ENCODE measurements at regions not wholly inside any gene's neighbourhood (a gene's known extent, or its start where the extent isn't known, plus 50 kb on each side); places are given as distances from the start of the nearest gene placed in this dataset.

GRCh38 chr4:133775469-133775868, 426.1 kb downstream of the PABPC4L start:
- WGBS (ENCODE audit: extremely low coverage, insufficient coverage, insufficient read length), result no CpG with 5 or more reads among the region's 1 CpG
- Histone ChIP-seq H3K36me3 (ENCODE audit: control insufficient read depth in 1 of 2, insufficient read depth in 2 of 2, low read length in 2 of 2) (no peaks in the 10 kb centered on the region), H2AK5ac (ENCODE audit: low read length) (no peak overlapping the region), H2BK120ac (ENCODE audit: insufficient read depth, low read length, poor library complexity) (no peak overlapping the region), H3K4me2 (ENCODE audit: low read length) (no peak overlapping the region), H2BK12ac (ENCODE audit: low read length) (no peak overlapping the region), H4K12ac (ENCODE audit: low read depth, low read length) (no peak overlapping the region), H3K79me2 (ENCODE audit: control insufficient read depth, insufficient read depth, low read length, poor library complexity) (no peaks in the 10 kb centered on the region), H3K9ac (ENCODE audit: low read length) (no peak overlapping the region), H2BK5ac (ENCODE audit: low read depth, low read length, poor library complexity) (no peak overlapping the region), H3K27ac (ENCODE audit: low read depth, low read length) (no peak overlapping the region), H3K9me3 (ENCODE audit: insufficient read depth, low read depth, low read length) (peaks cover 5% of the 10 kb centered on the region), H3K4me1 (ENCODE audit: control insufficient read depth in 1 of 2, insufficient read depth in 2 of 2, low read length in 2 of 2) (no peaks in the 10 kb centered on the region), H4K91ac (ENCODE audit: low read depth, low read length) (no peak overlapping the region), H2AFZ (ENCODE audit: insufficient read depth, low read length, poor library complexity) (no peak overlapping the region), H3K27me3 (ENCODE audit: insufficient read depth, low read length) (no peaks in the 10 kb centered on the region), H3K4me3 (ENCODE audit: low read depth, low read length) (no peak overlapping the region), H4K8ac (ENCODE audit: low read depth, low read length) (no peak overlapping the region), H3K23ac (ENCODE audit: low read length) (no peak overlapping the region), H3K14ac (ENCODE audit: low read length) (no peak overlapping the region), H3K4ac (ENCODE audit: low read depth, low read length) (no peak overlapping the region), H3K79me1 (ENCODE audit: low read length) (no peaks in the 10 kb centered on the region), H3K18ac (ENCODE audit: low read length) (no peak overlapping the region)
- DNase-seq, result no peak

DNA sequence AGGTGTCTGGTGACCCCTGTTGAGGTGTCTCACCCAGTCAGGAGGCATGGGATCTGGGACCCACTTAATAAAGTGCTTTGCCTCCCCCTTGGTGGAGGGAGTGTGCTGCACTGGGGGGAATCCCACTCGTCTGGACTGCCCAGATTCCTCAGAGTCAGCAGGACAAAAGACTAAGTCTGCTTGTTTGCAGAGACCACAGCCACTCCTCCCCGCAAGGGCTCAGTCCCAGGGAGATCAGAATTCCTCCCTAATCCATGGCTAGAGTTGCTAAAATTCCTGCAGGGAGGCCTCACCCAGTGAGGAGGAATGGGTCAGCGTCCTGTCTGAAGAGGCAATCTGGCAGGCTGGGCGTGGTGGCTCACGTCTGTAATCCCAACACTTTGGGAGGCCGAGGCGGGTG, 442.2 kb downstream of the PABPC4L start:
- Histone ChIP-seq H3K4ac (ENCODE audit: low read depth, low read length) (no peak overlapping the region), H3K27ac (ENCODE audit: low read depth, low read length) (no peak overlapping the region), H4K12ac (ENCODE audit: low read depth, low read length) (no peak overlapping the region), H3K27me3 (ENCODE audit: insufficient read depth, low read length) (no peaks in the 10 kb centered on the region), H2AFZ (ENCODE audit: insufficient read depth, low read length, poor library complexity) (no peak overlapping the region), H3K36me3 (ENCODE audit: control insufficient read depth in 1 of 2, insufficient read depth in 2 of 2, low read length in 2 of 2) (no peaks in the 10 kb centered on the region), H3K9me3 (ENCODE audit: insufficient read depth, low read depth, low read length) (peaks cover 4% of the 10 kb centered on the region), H3K4me1 (ENCODE audit: control insufficient read depth in 1 of 2, insufficient read depth in 2 of 2, low read length in 2 of 2) (peaks cover 0 to 4% of the 10 kb centered on the region in 2 experiments), H3K4me2 (ENCODE audit: low read length) (no peak overlapping the region), H3K23ac (ENCODE audit: low read length) (no peak overlapping the region), H3K14ac (ENCODE audit: low read length) (no peak overlapping the region), H3K18ac (ENCODE audit: low read length) (no peak overlapping the region), H2BK12ac (ENCODE audit: low read length) (no peak overlapping the region), H3K9ac (ENCODE audit: low read length) (no peak overlapping the region), H4K91ac (ENCODE audit: low read depth, low read length) (no peak overlapping the region), H2AK5ac (ENCODE audit: low read length) (no peak overlapping the region), H4K8ac (ENCODE audit: low read depth, low read length) (no peak overlapping the region), H3K4me3 (ENCODE audit: low read depth, low read length) (no peak overlapping the region), H3K79me1 (ENCODE audit: low read length) (no peaks in the 10 kb centered on the region), H2BK120ac (ENCODE audit: insufficient read depth, low read length, poor library complexity) (no peak overlapping the region), H3K79me2 (ENCODE audit: control insufficient read depth, insufficient read depth, low read length, poor library complexity) (no peaks in the 10 kb centered on the region), H2BK5ac (ENCODE audit: low read depth, low read length, poor library complexity) (no peak overlapping the region)
- WGBS (ENCODE audit: extremely low coverage, insufficient coverage, insufficient read length), result no CpG with 5 or more reads among the region's 7 CpGs
- peak in 1 of 2 donors; percentile 1 for DNase-seq

DNA sequence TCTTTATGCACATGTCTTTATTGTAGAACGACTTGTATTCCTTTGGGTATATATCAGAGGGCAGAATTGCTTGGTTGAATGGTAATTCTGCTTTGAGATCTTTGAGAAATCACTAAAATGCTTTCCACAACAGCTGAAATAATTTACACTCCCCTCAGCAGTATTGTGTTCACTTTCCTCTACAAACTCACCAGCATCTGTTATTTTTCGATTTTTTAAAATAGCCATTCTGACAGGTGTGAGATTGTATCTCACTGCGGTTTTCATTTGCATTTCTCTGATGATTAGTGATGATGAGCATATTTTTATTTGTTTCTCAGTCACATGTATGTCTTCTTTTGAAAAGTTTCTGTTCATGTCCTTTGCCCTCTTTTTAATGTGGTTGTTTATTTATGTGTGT, 459.8 kb downstream of the PABPC4L start:
- WGBS (ENCODE audit: extremely low coverage, insufficient coverage, insufficient read length), result no CpG with 5 or more reads among the region's 3 CpGs
- H2BK5ac ChIP-seq (ENCODE audit: low read depth, low read length, poor library complexity), result no peak overlapping the region

DNA sequence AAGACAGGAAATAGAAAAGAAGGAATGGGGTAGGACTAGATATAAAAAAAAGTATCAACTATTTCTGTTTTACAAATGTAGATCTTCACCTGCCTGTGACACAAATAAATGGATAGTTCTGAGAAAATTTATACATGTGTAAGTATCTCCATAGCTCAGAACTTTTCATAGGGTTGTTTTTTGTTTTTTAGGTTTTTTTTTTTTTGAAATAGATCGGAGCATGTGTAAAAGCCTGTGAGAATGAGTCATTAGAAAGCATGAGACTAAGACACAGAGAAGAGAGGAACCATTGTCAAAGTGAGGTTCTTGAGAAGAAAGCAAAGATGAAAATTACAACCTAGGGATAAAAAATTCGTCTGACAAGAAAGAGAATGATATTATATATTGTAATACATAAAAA, 481.6 kb downstream of the PABPC4L start:
- Histone ChIP-seq H3K9me3 (ENCODE audit: insufficient read depth, low read depth, low read length) (no peaks in the 10 kb centered on the region), H3K4me2 (ENCODE audit: low read length) (no peak overlapping the region), H3K36me3 (ENCODE audit: control insufficient read depth in 1 of 2, insufficient read depth in 2 of 2, low read length in 2 of 2) (no peaks in the 10 kb centered on the region), H3K23ac (ENCODE audit: low read length) (no peak overlapping the region), H3K18ac (ENCODE audit: low read length) (no peak overlapping the region), H3K79me2 (ENCODE audit: control insufficient read depth, insufficient read depth, low read length, poor library complexity) (no peaks in the 10 kb centered on the region), H3K9ac (ENCODE audit: low read length) (no peak overlapping the region), H3K79me1 (ENCODE audit: low read length) (no peaks in the 10 kb centered on the region), H3K27ac (ENCODE audit: low read depth, low read length) (no peak overlapping the region), H2BK120ac (ENCODE audit: insufficient read depth, low read length, poor library complexity) (no peak overlapping the region), H2BK12ac (ENCODE audit: low read length) (no peak overlapping the region), H3K4me3 (ENCODE audit: low read depth, low read length) (no peak overlapping the region), H4K8ac (ENCODE audit: low read depth, low read length) (no peak overlapping the region), H3K14ac (ENCODE audit: low read length) (no peak overlapping the region), H4K91ac (ENCODE audit: low read depth, low read length) (no peak overlapping the region), H3K4me1 (ENCODE audit: control insufficient read depth in 1 of 2, insufficient read depth in 2 of 2, low read length in 2 of 2) (no peaks in the 10 kb centered on the region), H2BK5ac (ENCODE audit: low read depth, low read length, poor library complexity) (no peak overlapping the region), H2AFZ (ENCODE audit: insufficient read depth, low read length, poor library complexity) (no peak overlapping the region), H3K4ac (ENCODE audit: low read depth, low read length) (no peak overlapping the region), H3K27me3 (ENCODE audit: insufficient read depth, low read length) (no peaks in the 10 kb centered on the region), H2AK5ac (ENCODE audit: low read length) (no peak overlapping the region), H4K12ac (ENCODE audit: low read depth, low read length) (no peak overlapping the region)
- no peak for DNase-seq
- no CpG with 5 or more reads among the region's 2 CpGs for WGBS (ENCODE audit: extremely low coverage, insufficient coverage, insufficient read length)

More for the DNA sequence above, 459.8 kb downstream of the PABPC4L start:
- Histone ChIP-seq H3K4me1 (ENCODE audit: control insufficient read depth in 1 of 2, insufficient read depth in 2 of 2, low read length in 2 of 2) (no peaks in the 10 kb centered on the region), H3K9me3 (ENCODE audit: insufficient read depth, low read depth, low read length) (no peaks in the 10 kb centered on the region), H4K8ac (ENCODE audit: low read depth, low read length) (no peak overlapping the region), H3K36me3 (ENCODE audit: control insufficient read depth in 1 of 2, insufficient read depth in 2 of 2, low read length in 2 of 2) (no peaks in the 10 kb centered on the region), H3K4me3 (ENCODE audit: low read depth, low read length) (no peak overlapping the region), H3K18ac (ENCODE audit: low read length) (no peak overlapping the region), H3K23ac (ENCODE audit: low read length) (no peak overlapping the region), H3K14ac (ENCODE audit: low read length) (no peak overlapping the region), H3K27me3 (ENCODE audit: insufficient read depth, low read length) (no peaks in the 10 kb centered on the region), H3K4me2 (ENCODE audit: low read length) (no peak overlapping the region), H4K91ac (ENCODE audit: low read depth, low read length) (no peak overlapping the region), H2AK5ac (ENCODE audit: low read length) (no peak overlapping the region), H4K12ac (ENCODE audit: low read depth, low read length) (no peak overlapping the region), H3K9ac (ENCODE audit: low read length) (no peak overlapping the region), H3K79me2 (ENCODE audit: control insufficient read depth, insufficient read depth, low read length, poor library complexity) (no peaks in the 10 kb centered on the region), H2AFZ (ENCODE audit: insufficient read depth, low read length, poor library complexity) (no peak overlapping the region), H3K79me1 (ENCODE audit: low read length) (no peaks in the 10 kb centered on the region), H2BK120ac (ENCODE audit: insufficient read depth, low read length, poor library complexity) (no peak overlapping the region), H2BK12ac (ENCODE audit: low read length) (no peak overlapping the region), H3K27ac (ENCODE audit: low read depth, low read length) (no peak overlapping the region), H3K4ac (ENCODE audit: low read depth, low read length) (no peak overlapping the region)
- no peak for DNase-seq
